HG02970 (cell line): ENCODE measurements at regions not wholly inside any gene's neighbourhood (a gene's known extent, or its start where the extent isn't known, plus 50 kb on each side); places are given as distances from the start of the nearest gene placed in this dataset.
"Not testable (repeated sequence)": the region's sequence is repeated elsewhere in the genome, so short reads cannot be mapped to it uniquely, and the experiment has no call there.

ENCODE experiments used
- ATAC-seq: cut with Tn5 transposase; IDR thresholded peaks from one replicate; pipeline ENCODE4 v1.9.1; 2021; ENCODE audit warnings: mild to moderate bottlenecking, moderate library complexity, moderate number of reproducible peaks; ENCODE audit not compliant: unreplicated experiment, low FRiP score

GRCh38 chr14:40762685-40763084, 844.0 kb upstream of the LRFN5 start:
- ATAC-seq, result no peak

GRCh38 chr14:40762177-40762576, 844.5 kb upstream of the LRFN5 start:
- no peak for ATAC-seq

GRCh38 chr14:40760704-40761103, 846.0 kb upstream of the LRFN5 start:
- ATAC-seq, result no peak

GRCh38 chr14:40758076-40758475, 848.6 kb upstream of the LRFN5 start:
- ATAC-seq, result no peak

- no peak for ATAC-seq
These were observed 849.2 kb upstream of the LRFN5 start for GRCh38 chr14:40757376-40757950.

GRCh38 chr14:40733206-40733605, 873.5 kb upstream of the LRFN5 start:
- no peak for ATAC-seq

GRCh38 chr14:40727107-40727506, 879.6 kb upstream of the LRFN5 start:
- ATAC-seq, result no peak

- no peak for ATAC-seq
These were observed 893.3 kb upstream of the LRFN5 start for GRCh38 chr14:40713387-40713786.

- no peak for ATAC-seq
These were observed 909.4 kb upstream of the LRFN5 start for GRCh38 chr14:40697231-40697630.

GRCh38 chr14:40694023-40694422, 912.7 kb upstream of the LRFN5 start:
- no peak for ATAC-seq

- no peak for ATAC-seq
These were observed 915.6 kb upstream of the LRFN5 start for GRCh38 chr14:40691066-40691465.

GRCh38 chr14:40685764-40686163, 920.9 kb upstream of the LRFN5 start:
- no peak for ATAC-seq

GRCh38 chr14:40684328-40684727, 922.3 kb upstream of the LRFN5 start:
- ATAC-seq, result no peak

- no peak for ATAC-seq
These were observed 924.4 kb upstream of the LRFN5 start for GRCh38 chr14:40682131-40682913.

- no peak for ATAC-seq
These were observed 927.4 kb upstream of the LRFN5 start for GRCh38 chr14:40679256-40679655.

- ATAC-seq, result not testable (repeated sequence)
These were observed 929.5 kb upstream of the LRFN5 start for GRCh38 chr14:40677206-40677605.

- ATAC-seq, result no peak
These were observed 932.2 kb upstream of the LRFN5 start for GRCh38 chr14:40674502-40674901.

GRCh38 chr14:40656311-40656710, 950.4 kb upstream of the LRFN5 start:
- no peak for ATAC-seq

GRCh38 chr14:40652089-40652691, 954.5 kb upstream of the LRFN5 start:
- ATAC-seq, result no peak

GRCh38 chr14:40630471-40630870, 976.2 kb upstream of the LRFN5 start:
- no peak for ATAC-seq

- ATAC-seq, result not testable (repeated sequence)
These were observed 977.0 kb upstream of the LRFN5 start for GRCh38 chr14:40629551-40630137.
